ENCODE measurements at regions not wholly inside any gene's neighbourhood (a gene's known extent, or its start where the extent isn't known, plus 50 kb on each side); places are given as distances from the start of the nearest gene placed in this dataset.

GRCh38 chr4:126440297-126440696 lies 1125.5 kb downstream of the FAT4 start:
- TF ChIP-seq CTCF (IDR thresholded peaks at IDR 0.05; ENCODE audit: borderline replicate concordance, extremely low read depth, low read length, poor library complexity, severe bottlenecking) (no peak), EZH2 (IDR thresholded peaks at IDR 0.05; ENCODE audit: borderline replicate concordance, low read depth, low read length, severe bottlenecking) (no peak)
